Adipocyte (in vitro differentiated cells): ENCODE measurements at regions not wholly inside any gene's neighbourhood (a gene's known extent, or its start where the extent isn't known, plus 50 kb on each side); places are given as distances from the start of the nearest gene placed in this dataset.

Experiments used
- DNase-seq: peaks from one replicate; pipeline ENCODE4 v3.0.0-alpha.2; 2015; ENCODE audit warnings: low read depth
- H3K27me3 ChIP-seq: replicated peaks from 2 replicates; pipeline ENCODE4 v1.7.0; 2013; ENCODE audit warnings: mild to moderate bottlenecking, low read length, moderate library complexity; ENCODE audit not compliant: control insufficient read depth, insufficient read depth
- H3K36me3 ChIP-seq: 2 replicates; pipeline ENCODE4 v1.7.0; 2013; ENCODE audit warnings: low read length, mild to moderate bottlenecking, moderate library complexity; ENCODE audit not compliant: control insufficient read depth, insufficient read depth, severe bottlenecking
- H3K4me1 ChIP-seq: 2 replicates; pipeline ENCODE4 v1.7.0; 2013; ENCODE audit warnings: mild to moderate bottlenecking, low read length, moderate library complexity; ENCODE audit not compliant: control insufficient read depth, insufficient read depth
- H3K4me3 ChIP-seq: 2 replicates; pipeline ENCODE4 v1.7.0; 2013; ENCODE audit warnings: mild to moderate bottlenecking, low read length, moderate library complexity
- H3K9ac ChIP-seq: 2 replicates; pipeline ENCODE4 v1.7.0; 2013; ENCODE audit warnings: mild to moderate bottlenecking, low read length, moderate library complexity
- H3K9me3 ChIP-seq: 2 replicates; pipeline ENCODE4 v1.7.0; 2013; ENCODE audit warnings: mild to moderate bottlenecking, low read length, moderate library complexity; ENCODE audit not compliant: control insufficient read depth

GRCh38 chr2:128544321-128545037 lies 225.8 kb upstream of the HS6ST1 start:
- H3K27me3 ChIP-seq = no peaks in the 10 kb centered on the region
- peaks cover 14% of the 10 kb centered on the region for H3K4me1 ChIP-seq
- no peak overlapping the region for H3K4me3 ChIP-seq
- H3K36me3 ChIP-seq = no peaks in the 10 kb centered on the region
- DNase-seq = no peak
- H3K9me3 ChIP-seq = no peaks in the 10 kb centered on the region
- no peak overlapping the region for H3K9ac ChIP-seq

DNA sequence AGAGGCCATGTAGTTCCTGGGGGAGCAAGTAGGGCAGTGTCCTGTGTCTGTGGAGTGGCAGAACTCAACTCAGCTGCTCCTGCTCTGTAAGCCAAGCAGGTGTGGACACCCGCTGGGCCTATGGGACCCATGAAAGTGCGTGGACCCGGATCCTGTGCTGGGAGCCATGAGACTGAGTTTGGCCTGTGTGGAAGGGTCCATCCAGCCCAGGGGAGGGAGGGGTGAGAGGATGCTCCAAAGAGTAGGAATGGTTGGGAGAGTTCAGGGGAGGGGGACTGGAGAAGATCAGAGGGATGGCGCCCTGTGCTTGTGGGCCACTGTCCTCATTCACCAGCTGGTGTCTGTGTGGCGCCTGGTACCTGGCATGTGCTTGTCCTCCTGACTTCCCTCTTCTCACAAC lies 226.4 kb upstream of the HS6ST1 start:
- no peaks in the 10 kb centered on the region for H3K9me3 ChIP-seq
- no peaks in the 10 kb centered on the region for H3K27me3 ChIP-seq
- H3K9ac ChIP-seq = no peak overlapping the region
- no peak overlapping the region for H3K4me3 ChIP-seq
- DNase-seq = no peak
- H3K4me1 ChIP-seq = peaks cover 20% of the 10 kb centered on the region
- H3K36me3 ChIP-seq = no peaks in the 10 kb centered on the region

- Histone ChIP-seq H3K9me3 (no peaks in the 10 kb centered on the region), H3K4me3 (no peak overlapping the region), H3K4me1 (peaks cover 23% of the 10 kb centered on the region), H3K9ac (no peak overlapping the region), H3K36me3 (no peaks in the 10 kb centered on the region), H3K27me3 (no peaks in the 10 kb centered on the region)
- no peak for DNase-seq
These were observed 227.2 kb upstream of the HS6ST1 start for GRCh38 chr2:128545829-128546228.

DNA sequence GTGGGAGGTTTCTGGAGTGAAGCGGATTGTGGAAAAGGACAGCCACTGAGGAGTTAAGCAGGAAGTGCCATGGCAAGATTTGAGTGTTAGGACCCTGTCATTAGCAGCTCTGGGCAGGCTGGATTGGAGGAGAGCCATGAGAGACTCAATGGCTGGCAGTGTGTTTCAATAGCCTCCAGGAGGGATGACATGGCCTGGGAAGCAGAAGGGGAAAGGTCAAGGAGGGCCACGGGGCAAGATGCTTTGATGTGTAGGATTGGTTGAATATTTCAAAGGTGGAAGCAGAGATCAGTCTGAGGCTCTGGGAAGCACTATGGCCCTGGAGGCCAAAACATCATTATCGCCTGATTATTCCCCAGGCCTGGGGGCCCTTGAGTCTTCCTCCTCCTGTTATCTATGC lies 229.0 kb upstream of the HS6ST1 start:
- H3K27me3 ChIP-seq = no peaks in the 10 kb centered on the region
- H3K9ac ChIP-seq = no peak overlapping the region
- H3K4me3 ChIP-seq = no peak overlapping the region
- H3K9me3 ChIP-seq = no peaks in the 10 kb centered on the region
- DNase-seq = no peak
- H3K4me1 ChIP-seq = peaks cover 13% of the 10 kb centered on the region
- no peaks in the 10 kb centered on the region for H3K36me3 ChIP-seq

- no peak overlapping the region for H3K4me3 ChIP-seq
- H3K27me3 ChIP-seq = no peaks in the 10 kb centered on the region
- DNase-seq = no peak
- no peaks in the 10 kb centered on the region for H3K36me3 ChIP-seq
- no peak overlapping the region for H3K9ac ChIP-seq
- no peaks in the 10 kb centered on the region for H3K9me3 ChIP-seq
- peaks cover 16% of the 10 kb centered on the region for H3K4me1 ChIP-seq
These were observed 229.8 kb upstream of the HS6ST1 start for GRCh38 chr2:128548461-128548891.

DNA sequence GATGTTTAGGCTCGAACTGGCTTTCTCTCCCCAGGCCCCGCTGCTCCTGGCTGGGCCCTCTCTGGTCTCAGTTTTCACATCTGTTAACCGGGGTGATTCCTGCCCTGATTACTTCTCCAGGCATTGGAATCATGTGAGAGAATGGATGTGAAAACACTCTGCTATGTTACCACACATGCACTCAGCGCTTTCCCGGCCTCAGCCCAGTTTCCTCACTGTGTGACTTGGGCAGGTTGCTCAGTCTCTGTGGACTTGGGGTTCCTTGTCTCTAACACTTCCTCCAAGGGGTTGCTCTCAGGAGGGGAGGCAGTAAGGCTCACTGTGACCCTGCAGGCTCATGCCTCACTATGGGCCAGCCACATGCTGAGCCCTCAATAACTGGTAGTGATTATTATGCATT lies 230.4 kb upstream of the HS6ST1 start:
- no peak for DNase-seq
- H3K4me3 ChIP-seq = no peak overlapping the region
- H3K27me3 ChIP-seq = no peaks in the 10 kb centered on the region
- H3K36me3 ChIP-seq = no peaks in the 10 kb centered on the region
- H3K9me3 ChIP-seq = no peaks in the 10 kb centered on the region
- peaks cover 16% of the 10 kb centered on the region for H3K4me1 ChIP-seq
- peak overlapping the region; percentile 4 for H3K9ac ChIP-seq

GRCh38 chr2:128549646-128550260 lies 231.1 kb upstream of the HS6ST1 start:
- no peak for DNase-seq
- Histone ChIP-seq H3K4me1 (peaks cover 16% of the 10 kb centered on the region), H3K4me3 (no peak overlapping the region), H3K9ac (peak overlapping the region; percentile 41), H3K9me3 (no peaks in the 10 kb centered on the region), H3K36me3 (no peaks in the 10 kb centered on the region), H3K27me3 (no peaks in the 10 kb centered on the region)

DNA sequence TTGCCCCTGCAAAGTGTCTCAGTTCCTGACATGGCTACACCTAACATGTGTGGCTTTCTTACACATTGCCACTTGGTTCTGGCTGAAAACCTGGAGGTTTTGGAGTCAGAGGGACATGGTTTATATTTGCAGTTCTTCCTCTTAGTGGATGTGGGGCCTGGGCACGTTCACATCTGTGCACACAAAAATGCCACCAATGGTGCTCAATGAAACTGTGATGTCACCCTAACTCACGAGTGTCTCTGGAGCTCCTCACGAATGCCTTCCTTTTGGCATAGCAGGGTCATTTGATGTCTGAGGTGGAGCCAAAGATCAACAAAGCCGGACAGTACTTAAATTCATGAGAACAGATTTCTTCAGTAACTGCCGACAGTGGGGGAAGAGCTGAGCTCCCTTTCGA lies 231.7 kb upstream of the HS6ST1 start:
- Histone ChIP-seq H3K36me3 (no peaks in the 10 kb centered on the region), H3K4me3 (no peak overlapping the region), H3K9me3 (no peaks in the 10 kb centered on the region), H3K27me3 (no peaks in the 10 kb centered on the region), H3K4me1 (peaks cover 16% of the 10 kb centered on the region), H3K9ac (peak overlapping the region; percentile 41)
- DNase-seq = no peak

GRCh38 chr2:128550801-128551416 lies 232.2 kb upstream of the HS6ST1 start:
- Histone ChIP-seq H3K36me3 (no peaks in the 10 kb centered on the region), H3K27me3 (no peaks in the 10 kb centered on the region), H3K9me3 (no peaks in the 10 kb centered on the region), H3K4me3 (no peak overlapping the region), H3K4me1 (peaks cover 16% of the 10 kb centered on the region), H3K9ac (no peak overlapping the region)
- DNase-seq = no peak

DNA sequence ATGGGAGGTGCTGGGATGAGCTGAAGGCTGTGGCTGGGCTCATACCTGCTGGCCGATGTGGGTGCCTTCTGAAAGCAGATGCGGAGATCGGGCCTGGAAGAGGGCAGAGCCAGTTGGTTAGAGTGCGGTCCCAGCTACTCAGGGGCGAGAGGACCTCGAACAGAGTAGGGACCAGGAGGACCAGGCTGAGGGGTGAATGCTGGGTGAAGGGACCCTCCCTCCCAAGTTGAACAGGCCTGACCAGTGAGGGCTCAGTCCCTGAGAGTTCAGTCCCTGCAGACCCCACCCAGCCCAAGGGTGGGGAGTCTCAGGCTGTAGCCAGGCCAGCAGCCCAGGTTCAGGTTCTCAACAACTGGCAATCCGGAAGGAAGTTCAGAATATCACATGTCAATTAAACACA lies 232.8 kb upstream of the HS6ST1 start:
- H3K4me3 ChIP-seq = no peak overlapping the region
- no peak for DNase-seq
- H3K9me3 ChIP-seq = no peaks in the 10 kb centered on the region
- H3K36me3 ChIP-seq = no peaks in the 10 kb centered on the region
- H3K27me3 ChIP-seq = no peaks in the 10 kb centered on the region
- no peak overlapping the region for H3K9ac ChIP-seq
- peaks cover 16% of the 10 kb centered on the region for H3K4me1 ChIP-seq

GRCh38 chr2:128552141-128552805 lies 233.6 kb upstream of the HS6ST1 start:
- Histone ChIP-seq H3K4me3 (no peak overlapping the region), H3K9me3 (no peaks in the 10 kb centered on the region), H3K36me3 (no peaks in the 10 kb centered on the region), H3K27me3 (no peaks in the 10 kb centered on the region), H3K9ac (no peak overlapping the region), H3K4me1 (peaks cover 19% of the 10 kb centered on the region)
- no peak for DNase-seq
